Thoracic aorta (tissue), 2 donors: ENCODE measurements at regions not wholly inside any gene's neighbourhood (a gene's known extent, or its start where the extent isn't known, plus 50 kb on each side); places are given as distances from the start of the nearest gene placed in this dataset.

Experiments
- ATAC-seq: fragments of 150-250 bp; one replicate; pipeline ENCODE4 v1.8.0; 2017; ENCODE audit warnings: low read depth; ENCODE audit not compliant: insufficient number of reproducible peaks, low FRiP score
- DNase-seq: peaks from one replicate; pipeline ENCODE4 v3.0.0-alpha.2; 2020; ENCODE audit warnings: low spot score
- H3K27ac ChIP-seq, 2 donors: fragments of 200-600 bp; sonication (generic); 1 replicate in 1 of 2; 2 replicates in 1 of 2; pipeline ENCODE4 v1.5.1; 2016; ENCODE audit warnings: mild to moderate bottlenecking in 2 of 2, moderate library complexity in 2 of 2
- H3K27me3 ChIP-seq: fragments of 200-600 bp; sonication (generic); replicated peaks from 2 replicates; pipeline ENCODE4 v1.6.0; 2016; ENCODE audit warnings: mild to moderate bottlenecking; ENCODE audit not compliant: insufficient read depth
- H3K36me3 ChIP-seq: fragments of 200-600 bp; sonication (generic); one replicate; pipeline ENCODE4 v1.5.1; 2016
- H3K4me1 ChIP-seq, 2 donors: fragments of 200-600 bp; sonication (generic); 1 replicate in 1 of 2; 2 replicates in 1 of 2; pipeline versions ENCODE4 v1.5.1 to v1.6.0; 2016; ENCODE audit warnings: low read depth in 2 of 2, mild to moderate bottlenecking in 1 of 2; ENCODE audit not compliant: control insufficient read depth in 1 of 2
- H3K4me3 ChIP-seq: fragments of 200-600 bp; sonication (generic); 2 replicates; pipeline ENCODE4 v1.5.1; 2016; ENCODE audit warnings: mild to moderate bottlenecking
- H3K9me3 ChIP-seq: fragments of 200-600 bp; sonication (generic); 2 replicates; pipeline ENCODE4 v1.5.1; 2016
- TF ChIP-seq, protein P1 (sequence below): fragments of 200-600 bp; sonication (generic); IDR thresholded peaks from one replicate; pipeline ENCODE4 v1.5.1; 2019; ENCODE audit warnings: antibody characterized with exemption

- H3K36me3 ChIP-seq = no peaks in the 10 kb centered on the region
- TF ChIP-seq, protein P1, sequence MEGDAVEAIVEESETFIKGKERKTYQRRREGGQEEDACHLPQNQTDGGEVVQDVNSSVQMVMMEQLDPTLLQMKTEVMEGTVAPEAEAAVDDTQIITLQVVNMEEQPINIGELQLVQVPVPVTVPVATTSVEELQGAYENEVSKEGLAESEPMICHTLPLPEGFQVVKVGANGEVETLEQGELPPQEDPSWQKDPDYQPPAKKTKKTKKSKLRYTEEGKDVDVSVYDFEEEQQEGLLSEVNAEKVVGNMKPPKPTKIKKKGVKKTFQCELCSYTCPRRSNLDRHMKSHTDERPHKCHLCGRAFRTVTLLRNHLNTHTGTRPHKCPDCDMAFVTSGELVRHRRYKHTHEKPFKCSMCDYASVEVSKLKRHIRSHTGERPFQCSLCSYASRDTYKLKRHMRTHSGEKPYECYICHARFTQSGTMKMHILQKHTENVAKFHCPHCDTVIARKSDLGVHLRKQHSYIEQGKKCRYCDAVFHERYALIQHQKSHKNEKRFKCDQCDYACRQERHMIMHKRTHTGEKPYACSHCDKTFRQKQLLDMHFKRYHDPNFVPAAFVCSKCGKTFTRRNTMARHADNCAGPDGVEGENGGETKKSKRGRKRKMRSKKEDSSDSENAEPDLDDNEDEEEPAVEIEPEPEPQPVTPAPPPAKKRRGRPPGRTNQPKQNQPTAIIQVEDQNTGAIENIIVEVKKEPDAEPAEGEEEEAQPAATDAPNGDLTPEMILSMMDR = no peak
These were observed 764.9 kb downstream of the KCNJ2 start for GRCh38 chr17:70934231-70934630.

GRCh38 chr17:70934835-70935234 lies 765.5 kb downstream of the KCNJ2 start:
- no peak overlapping the region for H3K27ac ChIP-seq
- no peaks in the 10 kb centered on the region for H3K9me3 ChIP-seq
- no peaks in the 10 kb centered on the region for H3K27me3 ChIP-seq
- TF ChIP-seq, protein P1 = no peak
- DNase-seq = no peak
- no peaks in the 10 kb centered on the region for H3K4me1 ChIP-seq
- no peak overlapping the region for H3K4me3 ChIP-seq
- H3K36me3 ChIP-seq = no peaks in the 10 kb centered on the region
- ATAC-seq = no peak

More at GRCh38 chr17:70934231-70934630, 764.9 kb downstream of the KCNJ2 start:
- Histone ChIP-seq H3K27me3 (no peaks in the 10 kb centered on the region), H3K4me3 (no peak overlapping the region), H3K9me3 (no peaks in the 10 kb centered on the region), H3K4me1 (no peaks in the 10 kb centered on the region), H3K27ac (no peak overlapping the region)
- DNase-seq = no peak
- ATAC-seq = no peak

- H3K4me1 ChIP-seq = no peaks in the 10 kb centered on the region
- no peaks in the 10 kb centered on the region for H3K27me3 ChIP-seq
- DNase-seq (no peak), ATAC-seq (no peak)
- H3K9me3 ChIP-seq = no peaks in the 10 kb centered on the region
- TF ChIP-seq, protein P1 = no peak
- H3K36me3 ChIP-seq = no peaks in the 10 kb centered on the region
- H3K27ac ChIP-seq = no peak overlapping the region
- no peak overlapping the region for H3K4me3 ChIP-seq
These were observed 767.4 kb downstream of the KCNJ2 start for GRCh38 chr17:70936724-70937123.

- no peak overlapping the region for H3K4me3 ChIP-seq
- ATAC-seq = no peak
- H3K36me3 ChIP-seq = no peaks in the 10 kb centered on the region
- TF ChIP-seq, protein P1 = no peak
- no peaks in the 10 kb centered on the region for H3K9me3 ChIP-seq
- no peak overlapping the region for H3K27ac ChIP-seq
- no peaks in the 10 kb centered on the region for H3K4me1 ChIP-seq
- no peak for DNase-seq
- no peaks in the 10 kb centered on the region for H3K27me3 ChIP-seq
These were observed 769.0 kb downstream of the KCNJ2 start for GRCh38 chr17:70938336-70938735.

- DNase-seq (no peak), ATAC-seq (no peak)
- Histone ChIP-seq H3K27me3 (no peaks in the 10 kb centered on the region), H3K27ac (no peak overlapping the region), H3K9me3 (no peaks in the 10 kb centered on the region), H3K4me1 (no peaks in the 10 kb centered on the region), H3K4me3 (no peak overlapping the region), H3K36me3 (no peaks in the 10 kb centered on the region)
- TF ChIP-seq, protein P1 = no peak
These were observed 776.1 kb downstream of the KCNJ2 start for GRCh38 chr17:70945386-70945785.
